HEK293 (cell line): ENCODE measurements at regions not wholly inside any gene's neighbourhood (a gene's known extent, or its start where the extent isn't known, plus 50 kb on each side); places are given as distances from the start of the nearest gene placed in this dataset.
A peak's percentile ranks its signal among the peaks of the same experiment; 100 is the strongest.

Source experiments
- CTCF ChIA-PET: fragments of 350-600 bp; formaldehyde crosslinking; extraction: SDS; loops from one replicate; lab custom pipeline; 2021; ENCODE audit warnings: antibody characterized with exemption; lab: Yijun Ruan, JAX
- POLR2A ChIA-PET: fragments of 300-600 bp; formaldehyde crosslinking; extraction: SDS; loops from one replicate; lab custom pipeline; 2020; ENCODE audit warnings: antibody characterized with exemption, inconsistent platforms; lab: Yijun Ruan, JAX
- H3K27ac ChIP-seq: fragments of 200-500 bp; sonication (Bioruptor generic); 2 replicates; pipeline ENCODE4 v1.5.1; 2014; ENCODE audit warnings: low read depth, low read length, control low read depth, inconsistent platforms; ENCODE audit errors: extremely low read depth
- H3K36me3 ChIP-seq, 2 experiments: fragments of 200-500 bp in 1 of 2; sonication (Bioruptor generic) in 1 of 2; 1 replicate in 1 of 2; 2 replicates in 1 of 2; pipeline ENCODE4 v1.5.1; 2014 to 2017; ENCODE audit warnings: inconsistent platforms in 2 of 2, low read length in 2 of 2; ENCODE audit not compliant: control insufficient read depth in 2 of 2, insufficient read depth in 1 of 2
- H3K4me1 ChIP-seq: fragments of 200-500 bp; sonication (Bioruptor generic); 2 replicates; pipeline ENCODE4 v1.5.1; 2014; ENCODE audit warnings: mild to moderate bottlenecking, low read length, inconsistent platforms; ENCODE audit not compliant: control insufficient read depth, insufficient read depth
- H3K4me3 ChIP-seq: 2 replicates; pipeline ENCODE4 v1.5.1; 2011; ENCODE audit warnings: low read depth, mild to moderate bottlenecking, control low read depth, low read length, moderate library complexity
- H3K9me3 ChIP-seq: fragments of 200-500 bp; sonication (Bioruptor generic); 2 replicates; pipeline ENCODE4 v1.5.1; 2014; ENCODE audit warnings: low read depth, low read length, inconsistent platforms; ENCODE audit not compliant: control insufficient read depth, insufficient read depth
- BCL6B ChIP-seq: fragments of 450-650 bp; formaldehyde crosslinking; IDR thresholded peaks from 2 replicates; pipeline ENCODE4 v1.5.1; 2017; ENCODE audit warnings: missing biosample characterization, missing genetic modification characterization
- KLF8 ChIP-seq: fragments of 450-650 bp; formaldehyde crosslinking; IDR thresholded peaks from 2 replicates; pipeline ENCODE4 v1.5.1; 2016; ENCODE audit warnings: missing biosample characterization, missing genetic modification characterization
- MEIS1 ChIP-seq: sonication (generic); formaldehyde crosslinking; IDR thresholded peaks from 2 replicates; pipeline ENCODE4 v1.8.1; 2022; ENCODE audit warnings: missing genetic modification reagents, mild to moderate bottlenecking, borderline replicate concordance
- OSR2 ChIP-seq: fragments of 450-650 bp; formaldehyde crosslinking; IDR thresholded peaks from 2 replicates; pipeline ENCODE4 v1.5.1; 2016; ENCODE audit warnings: missing biosample characterization, missing genetic modification characterization
- REST ChIP-seq: fragments of 450-650 bp; formaldehyde crosslinking; IDR thresholded peaks from 2 replicates; pipeline ENCODE4 v1.5.1; 2016; ENCODE audit warnings: missing biosample characterization, missing genetic modification characterization
- ZBTB10 ChIP-seq: fragments of 450-650 bp; formaldehyde crosslinking; IDR thresholded peaks from 2 replicates; pipeline ENCODE4 v1.5.1; 2016; ENCODE audit warnings: missing biosample characterization, missing genetic modification characterization
- ZNF114 ChIP-seq: fragments of 450-650 bp; formaldehyde crosslinking; IDR thresholded peaks from 2 replicates; pipeline ENCODE4 v1.5.0; 2017; ENCODE audit warnings: missing biosample characterization, missing genetic modification characterization
- ZNF132 ChIP-seq: fragments of 450-650 bp; formaldehyde crosslinking; IDR thresholded peaks from 2 replicates; pipeline ENCODE4 v1.5.1; 2017; ENCODE audit warnings: missing biosample characterization, missing genetic modification characterization, borderline replicate concordance
- ZNF138 ChIP-seq: fragments of 450-650 bp; formaldehyde crosslinking; IDR thresholded peaks from 2 replicates; pipeline ENCODE4 v1.5.1; 2016; ENCODE audit warnings: missing biosample characterization, missing genetic modification characterization, borderline replicate concordance
- ZNF184 ChIP-seq: fragments of 450-650 bp; IDR thresholded peaks from 2 replicates; pipeline ENCODE4 v1.5.1; 2018; ENCODE audit warnings: missing biosample characterization, mild to moderate bottlenecking, missing genetic modification characterization
- ZNF211 ChIP-seq: fragments of 450-650 bp; formaldehyde crosslinking; IDR thresholded peaks from 2 replicates; pipeline ENCODE4 v1.5.1; 2016; ENCODE audit warnings: low read depth, missing biosample characterization, missing genetic modification characterization
- ZNF280C ChIP-seq: fragments of 450-650 bp; formaldehyde crosslinking; IDR thresholded peaks from 2 replicates; pipeline ENCODE4 v1.5.1; 2016; ENCODE audit warnings: missing biosample characterization, missing genetic modification characterization
- ZNF362 ChIP-seq: fragments of 450-650 bp; formaldehyde crosslinking; IDR thresholded peaks from 2 replicates; pipeline ENCODE4 v1.5.1; 2016; ENCODE audit warnings: missing biosample characterization, missing genetic modification characterization
- ZNF488 ChIP-seq: fragments of 450-650 bp; formaldehyde crosslinking; IDR thresholded peaks from 2 replicates; pipeline ENCODE4 v1.5.1; 2016; ENCODE audit warnings: missing biosample characterization, missing genetic modification characterization
- ZNF585B ChIP-seq: fragments of 450-650 bp; formaldehyde crosslinking; IDR thresholded peaks from 2 replicates; pipeline ENCODE4 v1.5.1; 2016; ENCODE audit warnings: missing biosample characterization, missing genetic modification characterization
- ZNF596 ChIP-seq: fragments of 450-650 bp; IDR thresholded peaks from 2 replicates; pipeline ENCODE4 v1.5.0; 2018; ENCODE audit warnings: missing biosample characterization, mild to moderate bottlenecking, missing genetic modification characterization, moderate library complexity
- ZNF664 ChIP-seq: fragments of 450-650 bp; formaldehyde crosslinking; IDR thresholded peaks from 2 replicates; pipeline ENCODE4 v1.5.1; 2016; ENCODE audit warnings: missing biosample characterization, missing genetic modification characterization
- ZNF785 ChIP-seq: fragments of 450-650 bp; formaldehyde crosslinking; IDR thresholded peaks from 2 replicates; pipeline ENCODE4 v1.5.1; 2016; ENCODE audit warnings: missing biosample characterization, missing genetic modification characterization
- ZNF791 ChIP-seq: fragments of 450-650 bp; formaldehyde crosslinking; IDR thresholded peaks from 2 replicates; pipeline ENCODE4 v1.5.1; 2016; ENCODE audit warnings: missing biosample characterization, missing genetic modification characterization
- ZNF843 ChIP-seq: fragments of 450-650 bp; formaldehyde crosslinking; IDR thresholded peaks from 2 replicates; pipeline ENCODE4 v1.5.1; 2016; ENCODE audit warnings: missing biosample characterization, missing genetic modification characterization

GRCh38 chrX:138858438-138858837, 146.9 kb upstream of the FGF13 start (continued):
- TF ChIP-seq ZNF132 (tag by site-specific recombination) (no peak), ZNF843 (tag by site-specific recombination) (0 out of 2 replicates have a peak, but pooled peaks have one; percentile 43), MEIS1 (CRISPR knock-in tag) (peak; percentile 63; the same call in 1 of the 2 replicates), ZNF488 (tag by site-specific recombination) (no peak), ZNF138 (tag by site-specific recombination) (no peak), BCL6B (tag by site-specific recombination) (no peak), ZNF114 (no peak), ZNF585B (tag by site-specific recombination) (no peak), ZNF664 (tag by site-specific recombination) (no peak), OSR2 (tag by site-specific recombination) (peak; percentile 60), ZNF184 (0 out of 2 replicates have a peak, but pooled peaks have one; percentile 30), KLF8 (peak; percentile 48; the same call in 1 of the 2 replicates), ZNF211 (tag by site-specific recombination) (no peak), REST (tag by site-specific recombination) (no peak)

GRCh38 chrX:138856881-138857604, 145.5 kb upstream of the FGF13 start:
- no peak overlapping the region for H3K27ac ChIP-seq
- H3K9me3 ChIP-seq: no peaks in the 10 kb centered on the region
- POLR2A ChIA-PET: no interaction called here
- H3K36me3 ChIP-seq: no peaks in the 10 kb centered on the region
- H3K4me3 ChIP-seq: no peak overlapping the region
- H3K4me1 ChIP-seq: peaks cover 5% of the 10 kb centered on the region
- CTCF ChIA-PET: interaction anchor here (0.6 kb wide), 2 partner anchors 17 to 707 kb away, joined by 3 to 4 read pairs; no protein-coding TSS in a partner anchor
- TF ChIP-seq ZNF280C (tag by site-specific recombination) (no peak), ZNF791 (no peak), ZNF596 (tag by site-specific recombination) (no peak), ZNF362 (tag by site-specific recombination) (no peak), ZBTB10 (tag by site-specific recombination) (no peak), ZNF785 (no peak)
